ENCODE measurements at regions not wholly inside any gene's neighbourhood (a gene's known extent, or its start where the extent isn't known, plus 50 kb on each side); places are given as distances from the start of the nearest gene placed in this dataset.

- no peak for DNase-seq
Observed at GRCh38 chr10:21077681-21078080, 180.6 kb upstream of the NEBL start.

- DNase-seq: no peak
Observed at GRCh38 chr10:21076381-21076780, 179.3 kb upstream of the NEBL start.

GRCh38 chr10:21075880-21076279 lies 178.8 kb upstream of the NEBL start:
- DNase-seq: no peak

GRCh38 chr10:21071001-21071673 lies 174.0 kb upstream of the NEBL start:
- no peak for DNase-seq

GRCh38 chr10:21069929-21070700 lies 173.0 kb upstream of the NEBL start:
- DNase-seq: no peak

GRCh38 chr10:21069278-21069677 lies 172.2 kb upstream of the NEBL start:
- DNase-seq: no peak

- no peak for DNase-seq
Observed at GRCh38 chr10:21068026-21068656, 171.0 kb upstream of the NEBL start.

GRCh38 chr10:21065621-21066248 lies 168.6 kb upstream of the NEBL start:
- DNase-seq: no peak

GRCh38 chr10:21061982-21062381 lies 164.9 kb upstream of the NEBL start:
- DNase-seq: no peak

- no peak for DNase-seq
Observed at GRCh38 chr10:21061184-21061583, 164.1 kb upstream of the NEBL start.

GRCh38 chr10:21060626-21061025 lies 163.5 kb upstream of the NEBL start:
- DNase-seq: no peak

- DNase-seq: no peak
Observed at GRCh38 chr10:21057989-21058388, 160.9 kb upstream of the NEBL start.

GRCh38 chr10:21057436-21057835 lies 160.3 kb upstream of the NEBL start:
- DNase-seq: no peak

- no peak for DNase-seq
Observed at GRCh38 chr10:21056461-21056860, 159.3 kb upstream of the NEBL start.

- no peak for DNase-seq
Observed at GRCh38 chr10:21055339-21056135, 158.4 kb upstream of the NEBL start.

GRCh38 chr10:21053953-21054690 lies 157.0 kb upstream of the NEBL start:
- DNase-seq: no peak

- DNase-seq: no peak
Observed at GRCh38 chr10:21052709-21053104, 155.6 kb upstream of the NEBL start.

- DNase-seq: no peak
Observed at GRCh38 chr10:21052072-21052708, 155.1 kb upstream of the NEBL start.

GRCh38 chr10:21049482-21049881 lies 152.4 kb upstream of the NEBL start:
- DNase-seq: no peak

- DNase-seq: no peak
Observed at GRCh38 chr10:21048068-21048467, 151.0 kb upstream of the NEBL start.

- DNase-seq: no peak
Observed at GRCh38 chr10:21047511-21047910, 150.4 kb upstream of the NEBL start.

GRCh38 chr10:21047096-21047495 lies 150.0 kb upstream of the NEBL start:
- DNase-seq: no peak
